Suprapubic skin (tissue), 3 donors: ENCODE measurements at regions not wholly inside any gene's neighbourhood (a gene's known extent, or its start where the extent isn't known, plus 50 kb on each side); places are given as distances from the start of the nearest gene placed in this dataset.

ENCODE experiments used
- CTCF ChIP-seq, 2 donors: fragments of 200-600 bp in 1 of 2; fragments of 450-650 bp in 1 of 2; sonication (generic) in 1 of 2; IDR thresholded peaks; one replicate each; pipeline ENCODE4 v1.5.1; 2016 to 2019; ENCODE audit warnings: antibody characterized with exemption in 2 of 2, mild to moderate bottlenecking in 1 of 2, moderate library complexity in 1 of 2
- POLR2AphosphoS5 ChIP-seq, 3 donors: sonication (generic); formaldehyde crosslinking; IDR thresholded peaks; one replicate each; pipeline ENCODE4 v1.6.1; 2017; ENCODE audit warnings: antibody characterized with exemption in 3 of 3

DNA sequence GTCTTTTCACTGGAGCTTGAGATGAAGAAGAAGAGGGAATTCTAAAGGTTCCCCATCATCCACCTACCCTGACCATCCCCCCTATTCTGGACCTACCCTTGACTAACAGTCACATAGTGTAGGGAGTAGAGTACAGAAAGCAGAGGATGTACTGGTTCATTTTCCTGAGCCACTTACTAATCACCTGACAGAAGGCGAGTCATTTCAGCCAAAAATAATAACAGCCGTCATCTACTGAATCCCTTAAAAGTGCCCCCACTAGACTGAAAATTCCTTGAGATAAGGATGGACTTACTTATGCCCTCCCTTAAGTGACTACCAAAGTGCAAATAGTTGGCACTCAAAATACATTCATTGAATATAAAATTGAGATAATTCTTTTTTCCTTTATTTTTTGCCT lies 112.2 kb downstream of the FOXD1 start:
- TF ChIP-seq CTCF (IDR thresholded peaks at IDR 0.05) (no peak), POLR2AphosphoS5 (IDR thresholded peaks at IDR 0.05) (no peak)
